ENCODE measurements at regions not wholly inside any gene's neighbourhood (a gene's known extent, or its start where the extent isn't known, plus 50 kb on each side); places are given as distances from the start of the nearest gene placed in this dataset.

GRCh38 chr3:157982359-157982758 lies 123.9 kb downstream of the SHOX2 start:
- Histone ChIP-seq H3K27me3 (replicated peaks) (no peaks in the 10 kb centered on the region), H3K36me3 (replicated peaks) (no peaks in the 10 kb centered on the region), H3K4me3 (ENCODE audit: low read depth, low read length) (no peak overlapping the region), H3K27ac (no peak overlapping the region)
- in situ Hi-C loops (cut with HindIII; ENCODE audit: low pct_ligation_motif_present, low sequenced_read_pairs), result no loop called here
- DNase-seq, result no peak
- TF ChIP-seq CTCF (IDR thresholded peaks at IDR 0.05; ENCODE audit: low read depth, low read length, missing control alignments), result no peak

GRCh38 chr3:157981819-157982218 lies 124.4 kb downstream of the SHOX2 start:
- in situ Hi-C loops (cut with HindIII; ENCODE audit: low pct_ligation_motif_present, low sequenced_read_pairs), result no loop called here
- H3K27me3 ChIP-seq (replicated peaks), result no peaks in the 10 kb centered on the region
- no peak for TF ChIP-seq CTCF (IDR thresholded peaks at IDR 0.05; ENCODE audit: low read depth, low read length, missing control alignments)

GRCh38 chr3:157979022-157979421 lies 127.2 kb downstream of the SHOX2 start:
- in situ Hi-C loops (cut with HindIII; ENCODE audit: low pct_ligation_motif_present, low sequenced_read_pairs), result no loop called here
- Histone ChIP-seq H3K27ac (no peak overlapping the region), H3K27me3 (replicated peaks) (no peaks in the 10 kb centered on the region), H3K4me3 (ENCODE audit: low read depth, low read length) (no peak overlapping the region), H3K36me3 (replicated peaks) (no peaks in the 10 kb centered on the region)
- no peak for TF ChIP-seq CTCF (IDR thresholded peaks at IDR 0.05; ENCODE audit: low read depth, low read length, missing control alignments)
- DNase-seq, result no peak

More at GRCh38 chr3:157981819-157982218, 124.4 kb downstream of the SHOX2 start:
- H3K36me3 ChIP-seq (replicated peaks), result no peaks in the 10 kb centered on the region
- DNase-seq, result no peak
- no peak overlapping the region for H3K27ac ChIP-seq
- no peak overlapping the region for H3K4me3 ChIP-seq (ENCODE audit: low read depth, low read length)

GRCh38 chr3:157961665-157962064 lies 144.6 kb downstream of the SHOX2 start:
- H3K36me3 ChIP-seq (replicated peaks), result no peaks in the 10 kb centered on the region
- no peaks in the 10 kb centered on the region for H3K27me3 ChIP-seq (replicated peaks)
- no peak for DNase-seq
- no peak overlapping the region for H3K27ac ChIP-seq
- no peak overlapping the region for H3K4me3 ChIP-seq (ENCODE audit: low read depth, low read length)
- in situ Hi-C loops (cut with HindIII; ENCODE audit: low pct_ligation_motif_present, low sequenced_read_pairs), result no loop called here
- no peak for TF ChIP-seq CTCF (IDR thresholded peaks at IDR 0.05; ENCODE audit: low read depth, low read length, missing control alignments)

GRCh38 chr3:157958457-157958856 lies 147.8 kb downstream of the SHOX2 start:
- Histone ChIP-seq H3K27ac (no peak overlapping the region), H3K36me3 (replicated peaks) (no peaks in the 10 kb centered on the region), H3K27me3 (replicated peaks) (no peaks in the 10 kb centered on the region), H3K4me3 (ENCODE audit: low read depth, low read length) (no peak overlapping the region)
- no peak for TF ChIP-seq CTCF (IDR thresholded peaks at IDR 0.05; ENCODE audit: low read depth, low read length, missing control alignments)
- no peak for DNase-seq
- in situ Hi-C loops (cut with HindIII; ENCODE audit: low pct_ligation_motif_present, low sequenced_read_pairs), result no loop called here

GRCh38 chr3:157956850-157957249 lies 149.4 kb downstream of the SHOX2 start:
- H3K27ac ChIP-seq, result no peak overlapping the region
- no peak for TF ChIP-seq CTCF (IDR thresholded peaks at IDR 0.05; ENCODE audit: low read depth, low read length, missing control alignments)
- in situ Hi-C loops (cut with HindIII; ENCODE audit: low pct_ligation_motif_present, low sequenced_read_pairs), result no loop called here

More at GRCh38 chr3:157956850-157957249, 149.4 kb downstream of the SHOX2 start:
- no peaks in the 10 kb centered on the region for H3K36me3 ChIP-seq (replicated peaks)
- no peaks in the 10 kb centered on the region for H3K27me3 ChIP-seq (replicated peaks)
- no peak for DNase-seq
- no peak overlapping the region for H3K4me3 ChIP-seq (ENCODE audit: low read depth, low read length)
